GM23338 (cell line): ENCODE measurements at regions not wholly inside any gene's neighbourhood (a gene's known extent, or its start where the extent isn't known, plus 50 kb on each side); places are given as distances from the start of the nearest gene placed in this dataset.

Experiments
- CREB1 ChIP-seq: fragments of 250-450 bp; sonication (Bioruptor Pico); IDR thresholded peaks from 2 replicates; pipeline ENCODE4 v1.5.0; 2020; ENCODE audit warnings: low read depth, mild to moderate bottlenecking, moderate library complexity
- EZH2 ChIP-seq: fragments of 200-600 bp; sonication (generic); IDR thresholded peaks from one replicate; pipeline ENCODE4 v1.8.0; 2017; ENCODE audit warnings: antibody characterized with exemption, mild to moderate bottlenecking, low read depth; ENCODE audit not compliant: unreplicated experiment
- EZH2phosphoT487 ChIP-seq: fragments of 200-600 bp; sonication (generic); IDR thresholded peaks from one replicate; pipeline ENCODE4 v1.8.1; 2018; ENCODE audit warnings: antibody characterized with exemption; ENCODE audit not compliant: unreplicated experiment
- JUNB ChIP-seq: IDR thresholded peaks from one replicate; pipeline ENCODE4 v1.6.1; 2016; ENCODE audit warnings: antibody characterized with exemption; ENCODE audit not compliant: unreplicated experiment
- POLR2AphosphoS5 ChIP-seq: IDR thresholded peaks from 2 replicates; pipeline ENCODE4 v1.6.1; 2016; ENCODE audit warnings: antibody characterized with exemption, low read depth
- REST ChIP-seq: IDR thresholded peaks from one replicate; pipeline ENCODE4 v1.6.1; 2018; ENCODE audit warnings: antibody characterized with exemption; ENCODE audit not compliant: unreplicated experiment
- ZNF331 ChIP-seq: fragments of 250-450 bp; sonication (Bioruptor Pico); IDR thresholded peaks from 2 replicates; pipeline ENCODE4 v1.5.0; 2020; ENCODE audit warnings: low read depth, mild to moderate bottlenecking, moderate library complexity
- ZNF462 ChIP-seq: fragments of 250-450 bp; sonication (Bioruptor Pico); IDR thresholded peaks from 2 replicates; pipeline ENCODE4 v1.5.0; 2020; ENCODE audit warnings: mild to moderate bottlenecking, moderate library complexity
- TF ChIP-seq, protein P1 (sequence below), 2 experiments: fragments of 200-600 bp in 1 of 2; sonication (generic) in 1 of 2; conservative IDR thresholded peaks; 2 replicates each; pipeline versions ENCODE4 v1.5.1 to v1.6.1; 2016 to 2017; ENCODE audit warnings: antibody characterized with exemption in 2 of 2, low read depth in 2 of 2, mild to moderate bottlenecking in 2 of 2, moderate library complexity in 1 of 2
- TF ChIP-seq, protein P2 (sequence below): IDR thresholded peaks from 2 replicates; pipeline ENCODE4 v1.6.1; 2016; ENCODE audit warnings: antibody characterized with exemption

GRCh38 chr3:109825971-109826810, 488.8 kb upstream of the DPPA4 start:
- TF ChIP-seq, protein P1, sequence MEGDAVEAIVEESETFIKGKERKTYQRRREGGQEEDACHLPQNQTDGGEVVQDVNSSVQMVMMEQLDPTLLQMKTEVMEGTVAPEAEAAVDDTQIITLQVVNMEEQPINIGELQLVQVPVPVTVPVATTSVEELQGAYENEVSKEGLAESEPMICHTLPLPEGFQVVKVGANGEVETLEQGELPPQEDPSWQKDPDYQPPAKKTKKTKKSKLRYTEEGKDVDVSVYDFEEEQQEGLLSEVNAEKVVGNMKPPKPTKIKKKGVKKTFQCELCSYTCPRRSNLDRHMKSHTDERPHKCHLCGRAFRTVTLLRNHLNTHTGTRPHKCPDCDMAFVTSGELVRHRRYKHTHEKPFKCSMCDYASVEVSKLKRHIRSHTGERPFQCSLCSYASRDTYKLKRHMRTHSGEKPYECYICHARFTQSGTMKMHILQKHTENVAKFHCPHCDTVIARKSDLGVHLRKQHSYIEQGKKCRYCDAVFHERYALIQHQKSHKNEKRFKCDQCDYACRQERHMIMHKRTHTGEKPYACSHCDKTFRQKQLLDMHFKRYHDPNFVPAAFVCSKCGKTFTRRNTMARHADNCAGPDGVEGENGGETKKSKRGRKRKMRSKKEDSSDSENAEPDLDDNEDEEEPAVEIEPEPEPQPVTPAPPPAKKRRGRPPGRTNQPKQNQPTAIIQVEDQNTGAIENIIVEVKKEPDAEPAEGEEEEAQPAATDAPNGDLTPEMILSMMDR (conservative IDR thresholded peaks at IDR 0.05; ENCODE audit: low read depth in 2 of 2), result no peak
- TF ChIP-seq REST (no peak), EZH2phosphoT487 (no peak), EZH2 (no peak), POLR2AphosphoS5 (no peak), CREB1 (no peak), JUNB (no peak), ZNF331 (CRISPR knock-in tag) (no peak), ZNF462 (no peak)
- TF ChIP-seq, protein P2, sequence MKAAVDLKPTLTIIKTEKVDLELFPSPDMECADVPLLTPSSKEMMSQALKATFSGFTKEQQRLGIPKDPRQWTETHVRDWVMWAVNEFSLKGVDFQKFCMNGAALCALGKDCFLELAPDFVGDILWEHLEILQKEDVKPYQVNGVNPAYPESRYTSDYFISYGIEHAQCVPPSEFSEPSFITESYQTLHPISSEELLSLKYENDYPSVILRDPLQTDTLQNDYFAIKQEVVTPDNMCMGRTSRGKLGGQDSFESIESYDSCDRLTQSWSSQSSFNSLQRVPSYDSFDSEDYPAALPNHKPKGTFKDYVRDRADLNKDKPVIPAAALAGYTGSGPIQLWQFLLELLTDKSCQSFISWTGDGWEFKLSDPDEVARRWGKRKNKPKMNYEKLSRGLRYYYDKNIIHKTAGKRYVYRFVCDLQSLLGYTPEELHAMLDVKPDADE, result no peak
